ENCODE measurements at regions not wholly inside any gene's neighbourhood (a gene's known extent, or its start where the extent isn't known, plus 50 kb on each side); places are given as distances from the start of the nearest gene placed in this dataset.
"Not testable (repeated sequence)": the region's sequence is repeated elsewhere in the genome, so short reads cannot be mapped to it uniquely, and the experiment has no call there.

DNA sequence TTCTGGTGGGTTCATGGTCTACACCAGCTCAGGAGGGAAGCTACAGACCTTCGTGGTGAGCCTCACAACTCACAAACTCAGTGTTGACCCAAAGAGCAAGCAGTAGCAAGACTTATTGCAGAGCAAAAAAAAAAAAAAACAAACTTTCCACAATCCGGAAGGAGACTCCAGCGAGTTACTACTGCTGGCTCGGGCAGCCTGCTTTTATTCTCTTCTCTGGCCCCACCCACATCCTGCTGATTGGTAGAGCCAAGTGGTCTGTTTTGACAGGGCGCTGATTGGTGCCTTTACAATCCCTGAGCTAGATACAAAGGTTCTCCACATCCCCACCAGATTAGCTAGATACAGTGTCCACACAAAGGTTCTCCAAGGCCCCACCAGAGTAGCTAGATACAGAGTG lies 135.6 kb upstream of the TMEM170B start:
- not testable (repeated sequence) for H2AFZ ChIP-seq (ENCODE audit: insufficient read depth, low read length, poor library complexity); H4K91ac ChIP-seq (ENCODE audit: low read depth, low read length); H3K9me3 ChIP-seq (ENCODE audit: insufficient read depth, low read depth, low read length); DNase-seq; H2BK12ac ChIP-seq (ENCODE audit: low read length); H4K12ac ChIP-seq (ENCODE audit: low read depth, low read length); H3K4ac ChIP-seq (ENCODE audit: low read depth, low read length); H3K9ac ChIP-seq (ENCODE audit: low read length); H3K36me3 ChIP-seq (ENCODE audit: control insufficient read depth in 1 of 2, insufficient read depth in 2 of 2, low read length in 2 of 2); H3K4me1 ChIP-seq (ENCODE audit: control insufficient read depth in 1 of 2, insufficient read depth in 2 of 2, low read length in 2 of 2); H3K14ac ChIP-seq (ENCODE audit: low read length); H3K27ac ChIP-seq (ENCODE audit: low read depth, low read length); H4K8ac ChIP-seq (ENCODE audit: low read depth, low read length); H2AK5ac ChIP-seq (ENCODE audit: low read length); H2BK5ac ChIP-seq (ENCODE audit: low read depth, low read length, poor library complexity); H3K79me1 ChIP-seq (ENCODE audit: low read length); H3K23ac ChIP-seq (ENCODE audit: low read length); H3K4me3 ChIP-seq (ENCODE audit: low read depth, low read length); H2BK120ac ChIP-seq (ENCODE audit: insufficient read depth, low read length, poor library complexity); H3K27me3 ChIP-seq (ENCODE audit: insufficient read depth, low read length); H3K4me2 ChIP-seq (ENCODE audit: low read length); H3K18ac ChIP-seq (ENCODE audit: low read length); H3K79me2 ChIP-seq (ENCODE audit: control insufficient read depth, insufficient read depth, low read length, poor library complexity)
- WGBS (ENCODE audit: extremely low coverage, insufficient coverage, insufficient read length), result no CpG with 5 or more reads among the region's 5 CpGs

DNA sequence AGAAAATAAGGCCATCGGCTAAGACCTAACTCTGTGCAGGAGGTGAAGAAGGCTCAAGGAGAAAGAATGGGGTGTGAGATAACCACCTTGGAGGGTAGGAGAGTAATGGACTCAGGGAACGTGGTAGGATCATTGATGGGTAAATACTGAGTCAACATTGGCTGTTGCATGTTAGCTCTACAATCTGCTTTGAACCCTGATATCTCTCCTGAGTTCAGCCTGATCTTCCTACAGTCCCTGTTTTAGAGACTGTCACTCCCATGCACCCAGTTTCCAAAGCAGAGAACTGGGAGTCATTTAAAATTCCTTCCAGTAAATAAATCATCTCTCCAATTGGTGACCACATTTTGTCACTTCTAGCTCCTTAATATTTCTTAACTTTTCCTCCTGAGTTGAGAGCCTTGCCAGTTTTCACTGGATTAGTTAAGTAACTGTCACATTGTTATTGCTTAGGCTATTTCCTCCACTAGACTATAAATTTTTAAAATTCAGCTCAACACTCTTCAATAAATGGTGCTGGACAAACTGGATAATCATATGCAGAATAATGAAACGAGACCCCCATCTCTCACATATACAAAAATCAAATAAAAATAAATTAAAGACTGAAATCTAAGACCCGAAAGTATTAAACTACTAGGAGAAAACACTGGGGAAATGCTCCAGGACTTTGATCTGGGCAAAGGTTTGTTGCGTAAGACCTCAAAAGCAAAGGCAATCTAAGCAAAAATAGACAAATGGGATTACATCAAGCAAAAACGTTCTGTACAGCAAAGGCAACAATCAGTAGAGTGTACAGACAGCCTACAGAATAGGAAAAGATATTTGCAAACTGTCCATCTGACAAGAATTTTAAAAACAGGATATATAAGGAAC lies 138.9 kb upstream of the TMEM170B start:
- Histone ChIP-seq H3K27me3 (ENCODE audit: insufficient read depth, low read length) (no peaks in the 10 kb centered on the region), H2BK12ac (ENCODE audit: low read length) (no peak overlapping the region), H2AFZ (ENCODE audit: insufficient read depth, low read length, poor library complexity) (no peak overlapping the region), H3K79me2 (ENCODE audit: control insufficient read depth, insufficient read depth, low read length, poor library complexity) (no peaks in the 10 kb centered on the region), H4K91ac (ENCODE audit: low read depth, low read length) (no peak overlapping the region), H3K9ac (ENCODE audit: low read length) (no peak overlapping the region), H3K9me3 (ENCODE audit: insufficient read depth, low read depth, low read length) (peaks cover 2% of the 10 kb centered on the region), H3K14ac (ENCODE audit: low read length) (no peak overlapping the region), H4K12ac (ENCODE audit: low read depth, low read length) (no peak overlapping the region), H4K8ac (ENCODE audit: low read depth, low read length) (no peak overlapping the region), H2BK120ac (ENCODE audit: insufficient read depth, low read length, poor library complexity) (no peak overlapping the region), H3K23ac (ENCODE audit: low read length) (no peak overlapping the region), H3K4ac (ENCODE audit: low read depth, low read length) (no peak overlapping the region), H3K4me3 (ENCODE audit: low read depth, low read length) (no peak overlapping the region), H3K36me3 (ENCODE audit: control insufficient read depth in 1 of 2, insufficient read depth in 2 of 2, low read length in 2 of 2) (no peaks in the 10 kb centered on the region), H3K27ac (ENCODE audit: low read depth, low read length) (no peak overlapping the region), H3K4me2 (ENCODE audit: low read length) (no peak overlapping the region), H3K18ac (ENCODE audit: low read length) (no peak overlapping the region), H2AK5ac (ENCODE audit: low read length) (no peak overlapping the region), H3K79me1 (ENCODE audit: low read length) (no peaks in the 10 kb centered on the region), H3K4me1 (ENCODE audit: control insufficient read depth in 1 of 2, insufficient read depth in 2 of 2, low read length in 2 of 2) (peaks cover 2 to 3% of the 10 kb centered on the region in 2 experiments), H2BK5ac (ENCODE audit: low read depth, low read length, poor library complexity) (no peak overlapping the region)
- WGBS (ENCODE audit: extremely low coverage, insufficient coverage, insufficient read length), result no CpG with 5 or more reads among the region's 6 CpGs
- no peak for DNase-seq

GRCh38 chr6:11397622-11398450 lies 139.7 kb upstream of the TMEM170B start:
- H3K23ac ChIP-seq (ENCODE audit: low read length), result no peak overlapping the region
- no peak overlapping the region for H2BK12ac ChIP-seq (ENCODE audit: low read length)
- H4K12ac ChIP-seq (ENCODE audit: low read depth, low read length), result no peak overlapping the region
- H2BK120ac ChIP-seq (ENCODE audit: insufficient read depth, low read length, poor library complexity), result no peak overlapping the region
- no peak overlapping the region for H2BK5ac ChIP-seq (ENCODE audit: low read depth, low read length, poor library complexity)
- H3K4me1 ChIP-seq (ENCODE audit: control insufficient read depth in 1 of 2, insufficient read depth in 2 of 2, low read length in 2 of 2), result peaks cover 8 to 9% of the 10 kb centered on the region in 2 experiments
- H3K9me3 ChIP-seq (ENCODE audit: insufficient read depth, low read depth, low read length), result peaks cover 2% of the 10 kb centered on the region
- no peaks in the 10 kb centered on the region for H3K79me1 ChIP-seq (ENCODE audit: low read length)
- no peak overlapping the region for H3K9ac ChIP-seq (ENCODE audit: low read length)
- H3K4ac ChIP-seq (ENCODE audit: low read depth, low read length), result no peak overlapping the region
- no peak for DNase-seq
- H3K36me3 ChIP-seq (ENCODE audit: control insufficient read depth in 1 of 2, insufficient read depth in 2 of 2, low read length in 2 of 2), result no peaks in the 10 kb centered on the region
- H3K4me2 ChIP-seq (ENCODE audit: low read length), result no peak overlapping the region
- no peaks in the 10 kb centered on the region for H3K27me3 ChIP-seq (ENCODE audit: insufficient read depth, low read length)
- no peaks in the 10 kb centered on the region for H3K79me2 ChIP-seq (ENCODE audit: control insufficient read depth, insufficient read depth, low read length, poor library complexity)
- H2AK5ac ChIP-seq (ENCODE audit: low read length), result no peak overlapping the region
- no CpG with 5 or more reads among the region's 5 CpGs for WGBS (ENCODE audit: extremely low coverage, insufficient coverage, insufficient read length)
- H3K18ac ChIP-seq (ENCODE audit: low read length), result no peak overlapping the region
- H4K8ac ChIP-seq (ENCODE audit: low read depth, low read length), result no peak overlapping the region
- no peak overlapping the region for H4K91ac ChIP-seq (ENCODE audit: low read depth, low read length)
- no peak overlapping the region for H3K4me3 ChIP-seq (ENCODE audit: low read depth, low read length)
- H2AFZ ChIP-seq (ENCODE audit: insufficient read depth, low read length, poor library complexity), result no peak overlapping the region
- H3K27ac ChIP-seq (ENCODE audit: low read depth, low read length), result no peak overlapping the region
- no peak overlapping the region for H3K14ac ChIP-seq (ENCODE audit: low read length)

- Histone ChIP-seq H3K27ac (ENCODE audit: low read depth, low read length) (no peak overlapping the region), H3K4me1 (ENCODE audit: control insufficient read depth in 1 of 2, insufficient read depth in 2 of 2, low read length in 2 of 2) (peaks cover 8 to 11% of the 10 kb centered on the region in 2 experiments), H3K27me3 (ENCODE audit: insufficient read depth, low read length) (no peaks in the 10 kb centered on the region), H3K4me2 (ENCODE audit: low read length) (no peak overlapping the region), H2AK5ac (ENCODE audit: low read length) (no peak overlapping the region), H3K23ac (ENCODE audit: low read length) (no peak overlapping the region), H3K14ac (ENCODE audit: low read length) (no peak overlapping the region), H3K36me3 (ENCODE audit: control insufficient read depth in 1 of 2, insufficient read depth in 2 of 2, low read length in 2 of 2) (no peaks in the 10 kb centered on the region), H2BK12ac (ENCODE audit: low read length) (no peak overlapping the region), H3K9ac (ENCODE audit: low read length) (no peak overlapping the region), H4K91ac (ENCODE audit: low read depth, low read length) (no peak overlapping the region), H3K4me3 (ENCODE audit: low read depth, low read length) (no peak overlapping the region), H2BK5ac (ENCODE audit: low read depth, low read length, poor library complexity) (no peak overlapping the region), H3K4ac (ENCODE audit: low read depth, low read length) (no peak overlapping the region), H3K9me3 (ENCODE audit: insufficient read depth, low read depth, low read length) (peaks cover 3% of the 10 kb centered on the region), H3K79me1 (ENCODE audit: low read length) (no peaks in the 10 kb centered on the region), H3K18ac (ENCODE audit: low read length) (no peak overlapping the region), H4K8ac (ENCODE audit: low read depth, low read length) (no peak overlapping the region), H4K12ac (ENCODE audit: low read depth, low read length) (no peak overlapping the region), H2AFZ (ENCODE audit: insufficient read depth, low read length, poor library complexity) (no peak overlapping the region), H2BK120ac (ENCODE audit: insufficient read depth, low read length, poor library complexity) (no peak overlapping the region), H3K79me2 (ENCODE audit: control insufficient read depth, insufficient read depth, low read length, poor library complexity) (no peaks in the 10 kb centered on the region)
- DNase-seq, result no peak
- WGBS (ENCODE audit: extremely low coverage, insufficient coverage, insufficient read length), result no CpG with 5 or more reads among the region's 3 CpGs
These were observed 140.7 kb upstream of the TMEM170B start for GRCh38 chr6:11396860-11397259.
